ENCODE measurements at regions not wholly inside any gene's neighbourhood (a gene's known extent, or its start where the extent isn't known, plus 50 kb on each side); places are given as distances from the start of the nearest gene placed in this dataset.

DNA sequence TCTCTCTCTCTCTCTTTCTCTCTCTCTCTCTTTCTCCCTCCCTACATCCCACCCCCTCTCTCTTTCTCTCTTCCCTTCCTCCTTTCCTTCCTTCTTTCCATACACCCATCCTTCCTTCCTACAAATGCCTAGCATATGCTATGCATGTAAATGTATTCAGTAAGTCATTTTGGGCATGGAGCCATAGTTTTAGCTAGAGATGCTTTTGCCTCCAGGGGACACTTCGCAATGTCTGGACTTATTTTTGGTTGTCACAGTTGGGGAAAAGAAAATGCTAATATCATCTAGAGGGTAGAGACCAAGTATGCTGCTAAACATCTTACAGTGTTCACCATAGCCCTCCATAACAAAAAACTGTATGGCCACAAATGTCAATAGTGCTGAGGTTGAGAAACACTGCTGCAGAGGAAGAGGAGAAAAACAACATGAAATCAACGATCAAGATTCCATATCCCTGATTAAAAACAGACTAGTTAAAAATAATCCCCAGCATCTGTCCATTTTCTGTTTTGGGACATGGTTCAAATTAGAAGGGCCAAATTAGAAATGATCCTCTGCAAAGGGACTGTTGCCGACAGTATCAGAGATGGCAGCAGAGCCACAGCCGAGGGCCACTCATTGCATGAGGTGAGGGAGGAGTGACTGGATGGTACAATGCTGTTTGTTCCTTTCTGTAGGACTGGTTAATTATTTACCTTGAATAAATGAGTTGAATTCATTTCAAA lies 152.7 kb downstream of the SH3BGRL2 start:
- no peaks in the 10 kb centered on the region for H3K79me2 ChIP-seq (ENCODE audit: control insufficient read depth in 1 of 2, insufficient read depth in 2 of 2, low read length in 2 of 2)
- H3K23me2 ChIP-seq (ENCODE audit: low read depth, low read length) = 0 out of 2 replicates have a peak, but pooled peaks cover 1% of the 10 kb centered on the region
- no peak for FAIRE-seq
- TF ChIP-seq USF2 (IDR thresholded peaks at IDR 0.05; ENCODE audit: low read length) (no peak), YY1 (IDR thresholded peaks at IDR 0.05; ENCODE audit: low read depth, low read length) (no peak), CBX8 (IDR thresholded peaks at IDR 0.05; ENCODE audit: borderline replicate concordance, low read depth, low read length) (no peak), TBP (IDR thresholded peaks at IDR 0.05; ENCODE audit: low read depth, low read length) (no peak), KDM5A (IDR thresholded peaks at IDR 0.05; ENCODE audit: low read length) (no peak), CHD1 (IDR thresholded peaks at IDR 0.05; ENCODE audit: low read depth, low read length) (no peak), GABPA (IDR thresholded peaks at IDR 0.05; ENCODE audit: borderline replicate concordance, insufficient read depth, low read length) (no peak), CHD2 (IDR thresholded peaks at IDR 0.05; ENCODE audit: low read length) (no peak), EZH2 (IDR thresholded peaks at IDR 0.05; ENCODE audit: low read depth, low read length, severe bottlenecking) (no peak)
- no peak overlapping the region for H2BK12ac ChIP-seq (ENCODE audit: low read depth, low read length)
- no peaks in the 10 kb centered on the region for H3K9me3 ChIP-seq (ENCODE audit: insufficient read depth in 2 of 2, low read depth in 1 of 2, low read length in 1 of 2)
- no peak overlapping the region for H4K91ac ChIP-seq (replicated peaks; ENCODE audit: insufficient read length, low read length)
- no peak for DNase-seq (ENCODE audit: low read depth in 1 of 2, low spot score in 2 of 2)
- no peak overlapping the region for H3K4me3 ChIP-seq (ENCODE audit: extremely low read depth in 1 of 4, insufficient read depth in 2 of 4, low read depth in 3 of 4, low read length in 4 of 4)
- 96% methylated on average over 4 of the region's 4 CpGs; no CpG with 5 or more reads in 1 of the 2 experiments for WGBS, 2 experiments (ENCODE audit: extremely low coverage in 1 of 2, insufficient coverage in 1 of 2, insufficient read length in 1 of 2, insufficient replicate concordance in 2 of 2, low coverage in 1 of 2, low lambda C conversion rate in 2 of 2, missing lambda C conversion rate in 1 of 2)
- H3K79me1 ChIP-seq (ENCODE audit: low read depth, low read length) = no peaks in the 10 kb centered on the region
- H4K5ac ChIP-seq (ENCODE audit: insufficient read length, low read depth, low read length) = no peak overlapping the region
- ChIA-PET POLR2A (ENCODE audit: partially characterized antibody) (no interaction called here), CTCF (ENCODE audit: partially characterized antibody) (interaction anchor here (1.8 kb wide), 1 partner anchor 31 kb away, joined by 6 read pairs; no protein-coding TSS in a partner anchor)
- no peak overlapping the region for H4K8ac ChIP-seq (ENCODE audit: extremely low read depth, insufficient read depth, low read length)
- no peak overlapping the region for H3K9ac ChIP-seq (replicated peaks in 1 of 4; ENCODE audit: extremely low read depth in 1 of 4, low read depth in 3 of 4, low read length in 3 of 4)
- no peak overlapping the region for H2BK20ac ChIP-seq (ENCODE audit: low read length)
- no peak overlapping the region for H2AFZ ChIP-seq (ENCODE audit: low read length)
- H3K18ac ChIP-seq (ENCODE audit: extremely low read depth, low read length) = no peak overlapping the region
- no peak overlapping the region for H3K56ac ChIP-seq (replicated peaks; ENCODE audit: insufficient read length, low read depth, low read length)
- no peaks in the 10 kb centered on the region for H4K20me1 ChIP-seq (replicated peaks in 1 of 2; ENCODE audit: control insufficient read depth in 1 of 2, insufficient read depth in 2 of 2, low read length in 2 of 2)
- no peak overlapping the region for H2AK5ac ChIP-seq (ENCODE audit: low read depth, low read length)
- no peak overlapping the region for H3K23ac ChIP-seq (ENCODE audit: insufficient read length)
- H3K36me3 ChIP-seq (ENCODE audit: control insufficient read depth in 2 of 4, insufficient read depth in 4 of 4, low read length in 3 of 4) = no peaks in the 10 kb centered on the region
- no peaks in the 10 kb centered on the region for H3K4me1 ChIP-seq (replicated peaks in 1 of 4; ENCODE audit: control insufficient read depth in 3 of 4, insufficient read depth in 4 of 4, low read length in 3 of 4)
- no peak overlapping the region for H3K27ac ChIP-seq (ENCODE audit: low read depth, low read length)
- H3K4me2 ChIP-seq (ENCODE audit: insufficient read depth in 1 of 2, low read depth in 2 of 2, low read length in 2 of 2) = no peak overlapping the region
- H2BK5ac ChIP-seq (ENCODE audit: low read depth, low read length) = no peak overlapping the region
- no peak overlapping the region for H3K14ac ChIP-seq (ENCODE audit: insufficient read length)
- H2BK15ac ChIP-seq (ENCODE audit: low read length) = no peak overlapping the region
- no peak overlapping the region for H2BK120ac ChIP-seq (replicated peaks; ENCODE audit: low read depth, low read length)
- H3K4ac ChIP-seq (replicated peaks; ENCODE audit: insufficient read length, low read depth, low read length) = no peak overlapping the region
- H3K27me3 ChIP-seq (replicated peaks in 1 of 4; ENCODE audit: control insufficient read depth in 3 of 4, extremely low read depth in 1 of 4, insufficient read depth in 3 of 4, low read length in 3 of 4) = no peaks in the 10 kb centered on the region

All from H1 (cell line).